HG03469 (cell line): ENCODE measurements at regions not wholly inside any gene's neighbourhood (a gene's known extent, or its start where the extent isn't known, plus 50 kb on each side); places are given as distances from the start of the nearest gene placed in this dataset.

ENCODE experiments used
- ATAC-seq: cut with Tn5 transposase; IDR thresholded peaks from one replicate; pipeline ENCODE4 v1.9.1; 2021; ENCODE audit warnings: mild to moderate bottlenecking, moderate library complexity, moderate number of reproducible peaks; ENCODE audit not compliant: unreplicated experiment

GRCh38 chr11:116481126-116481675 lies 291.6 kb downstream of the BUD13 start:
- ATAC-seq, result no peak

- no peak for ATAC-seq
Observed at GRCh38 chr11:116478669-116479668, 293.8 kb downstream of the BUD13 start.

DNA sequence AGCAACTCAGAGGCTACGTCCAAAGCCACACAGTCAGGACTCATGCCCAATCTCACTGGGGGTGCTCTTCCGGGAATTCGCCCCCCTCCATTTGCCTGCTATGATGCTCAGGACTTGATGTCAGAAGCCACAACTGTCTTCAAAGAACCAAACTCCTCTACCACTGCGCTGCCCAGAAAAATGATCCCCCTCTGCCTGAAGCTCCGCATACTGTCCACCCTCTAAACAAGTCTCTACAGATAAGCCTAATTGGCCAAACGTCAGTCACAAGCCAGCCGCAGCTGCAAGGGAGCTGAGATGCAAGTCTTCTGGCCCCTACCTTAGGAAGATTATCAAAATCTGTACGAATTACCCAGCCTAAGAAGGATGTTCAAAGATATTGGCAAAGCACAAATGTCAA lies 294.6 kb downstream of the BUD13 start:
- no peak for ATAC-seq

- no peak for ATAC-seq
Observed at GRCh38 chr11:116473790-116474346, 298.9 kb downstream of the BUD13 start.

GRCh38 chr11:116473206-116473769 lies 299.5 kb downstream of the BUD13 start:
- ATAC-seq, result no peak

GRCh38 chr11:116472651-116473050 lies 300.1 kb downstream of the BUD13 start:
- no peak for ATAC-seq

DNA sequence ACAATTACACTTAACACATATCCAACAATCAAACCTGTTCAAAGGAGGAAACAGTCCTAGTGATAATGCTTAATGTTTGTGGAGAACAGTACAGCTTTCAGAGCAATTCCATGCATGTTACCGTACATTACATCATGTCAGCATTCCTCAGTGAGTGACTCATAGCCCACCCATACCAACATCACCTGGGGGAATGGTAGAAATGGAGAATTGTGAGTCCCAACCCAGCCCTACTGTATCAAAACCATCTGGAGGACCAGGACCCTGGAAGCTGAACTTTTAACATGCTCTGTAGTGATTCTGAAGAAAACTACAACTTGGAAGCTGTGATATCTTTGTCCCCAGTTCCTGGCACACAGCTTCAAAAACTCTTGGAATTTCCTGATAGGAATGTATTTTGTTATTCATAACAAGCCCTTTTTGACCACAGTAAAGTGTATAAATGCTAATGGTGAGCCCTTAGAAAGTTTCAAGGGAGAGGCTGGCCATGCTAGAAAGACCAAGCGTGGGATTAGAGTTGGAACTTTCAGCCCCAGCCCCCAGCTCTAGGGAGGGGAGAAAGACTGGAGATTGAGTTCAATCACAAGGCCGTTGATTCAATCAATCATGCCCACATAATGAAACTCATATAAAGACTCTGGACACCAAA lies 301.1 kb downstream of the BUD13 start:
- no peak for ATAC-seq

DNA sequence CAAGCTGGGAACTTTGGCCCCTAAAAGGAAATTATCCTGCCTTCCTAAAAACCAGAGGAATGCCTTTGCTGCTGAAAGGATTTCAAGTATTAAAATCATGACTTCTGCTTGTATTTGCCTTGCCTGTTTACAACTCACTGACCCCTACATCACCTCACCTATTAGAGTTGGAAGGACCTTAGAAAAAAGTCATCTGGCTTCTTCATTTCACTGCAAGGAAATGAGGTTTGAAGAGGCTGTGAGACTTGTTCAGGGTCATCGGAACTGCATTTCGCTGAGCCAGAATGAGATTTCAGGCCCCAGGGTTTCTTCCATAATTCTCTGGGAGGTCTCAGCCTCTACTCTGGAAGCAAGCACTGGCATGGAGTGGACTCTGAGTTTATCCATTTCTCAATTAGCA lies 304.1 kb downstream of the BUD13 start:
- no peak for ATAC-seq

- ATAC-seq, result no peak
Observed at GRCh38 chr11:116467823-116468222, 305.0 kb downstream of the BUD13 start.

DNA sequence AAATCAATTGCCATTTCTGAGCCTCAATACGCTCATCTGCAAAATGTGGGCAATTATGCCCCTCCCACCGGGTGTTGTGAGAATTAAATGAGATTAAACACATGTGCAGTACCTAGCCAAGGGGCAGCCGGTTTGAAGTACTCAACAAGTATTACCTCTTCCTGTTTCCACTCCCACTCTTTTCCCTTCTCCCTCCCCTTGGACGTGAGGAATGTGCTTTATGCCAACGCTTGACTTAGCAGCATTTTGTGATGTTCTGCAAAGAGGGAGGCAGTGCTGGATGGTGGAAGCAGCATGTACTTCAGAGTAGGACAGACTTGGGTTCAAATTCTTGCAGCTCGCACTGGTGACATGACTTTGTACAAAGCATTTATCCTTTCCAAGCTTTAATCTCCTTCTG lies 306.0 kb downstream of the BUD13 start:
- no peak for ATAC-seq

DNA sequence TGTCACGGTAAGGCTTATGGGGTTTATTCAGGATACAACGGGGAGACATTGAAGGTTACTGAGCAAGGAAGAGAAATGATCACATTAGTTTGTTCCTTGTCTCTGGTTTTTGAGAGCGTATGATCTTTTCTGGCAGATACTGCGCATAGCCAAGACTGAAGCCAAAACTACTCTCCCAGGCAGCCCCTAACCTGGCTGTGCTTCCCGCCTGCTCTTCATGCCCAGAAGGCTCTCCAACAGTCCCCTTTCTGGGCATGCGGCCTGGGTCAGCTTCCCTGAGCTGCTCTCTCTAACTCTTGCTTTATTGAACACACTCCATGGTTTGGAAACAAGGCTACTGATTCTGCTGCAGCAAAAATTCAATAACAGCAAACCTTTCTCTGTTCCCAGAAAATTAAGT lies 306.6 kb downstream of the BUD13 start:
- ATAC-seq, result no peak

- no peak for ATAC-seq
Observed at GRCh38 chr11:116465056-116465455, 307.7 kb downstream of the BUD13 start.

- no peak for ATAC-seq
Observed at GRCh38 chr11:116461789-116462188, 311.0 kb downstream of the BUD13 start.

DNA sequence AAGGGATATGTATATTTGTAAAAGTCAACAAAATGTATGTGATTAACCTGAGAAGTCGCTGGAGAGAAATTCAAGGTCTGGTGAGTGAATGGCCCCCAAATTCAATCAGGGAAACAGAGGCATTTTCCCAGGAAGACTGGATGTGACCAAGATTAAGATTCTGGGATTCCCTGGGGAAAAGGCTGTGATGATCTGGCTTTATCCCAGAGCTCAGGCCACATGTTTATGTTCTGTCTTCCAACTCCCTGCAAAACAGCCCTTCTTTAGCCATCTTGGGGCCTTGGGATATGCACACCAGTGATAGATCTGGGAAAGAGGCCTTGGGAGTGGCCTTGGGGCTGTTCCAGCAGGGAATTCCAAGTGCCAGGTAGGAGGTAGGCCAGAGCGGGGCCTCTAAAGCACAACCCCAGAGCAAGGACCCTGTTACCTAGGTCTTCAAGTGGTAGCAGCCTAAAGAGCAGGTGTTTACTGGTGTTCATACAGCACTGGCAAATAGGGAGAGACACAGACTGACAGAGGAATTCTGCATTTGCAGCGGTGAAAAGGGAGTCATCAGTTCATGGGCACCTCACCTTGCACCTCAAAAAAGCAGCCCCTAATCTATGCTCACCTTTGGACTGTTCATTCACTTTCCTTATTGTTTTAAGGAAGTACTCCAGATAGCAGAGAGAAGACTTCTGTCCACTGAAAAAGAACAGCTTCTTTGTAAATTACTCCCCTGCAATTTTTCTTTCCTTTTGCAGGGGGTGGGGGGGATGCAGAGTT lies 312.4 kb downstream of the BUD13 start:
- no peak for ATAC-seq

DNA sequence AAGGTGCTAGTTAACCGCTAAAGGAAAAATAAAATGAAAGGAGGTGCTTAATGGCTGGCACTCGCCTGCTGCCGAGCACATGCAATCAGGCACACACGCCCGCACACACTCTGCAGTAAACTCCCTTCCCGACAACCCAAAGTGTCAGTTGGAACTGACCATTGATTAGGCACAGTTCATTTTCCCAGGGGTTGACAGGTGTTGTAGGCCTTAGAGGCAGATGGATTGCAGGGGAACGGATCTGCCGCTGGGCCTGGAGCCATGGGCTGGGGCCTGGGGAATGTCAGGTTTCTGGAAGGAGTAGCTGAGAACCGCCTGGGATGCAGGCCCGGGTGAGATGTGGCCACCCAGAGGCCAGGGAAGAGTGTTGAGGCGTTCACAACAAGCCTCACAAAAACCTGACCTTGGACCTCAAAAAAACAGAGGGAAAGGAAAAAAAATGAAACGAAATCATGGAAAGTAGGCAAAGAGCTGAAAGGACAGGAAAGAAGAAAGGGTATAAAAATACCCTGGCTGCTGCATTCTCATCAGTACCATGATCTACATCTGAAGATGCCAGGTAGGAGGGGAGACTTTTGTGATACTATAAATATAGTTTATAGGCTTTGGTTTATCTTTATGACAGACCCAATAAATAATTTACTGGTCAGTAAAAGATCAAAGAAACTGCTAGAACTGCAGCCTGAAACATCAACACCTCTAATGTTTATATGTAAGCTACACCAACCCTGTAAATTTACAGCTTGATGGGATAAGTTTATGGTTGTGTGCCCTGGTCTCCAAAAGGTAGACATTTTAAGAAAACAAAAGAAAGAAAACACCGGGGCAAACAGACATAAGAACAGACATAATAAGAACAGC lies 313.4 kb downstream of the BUD13 start:
- ATAC-seq, result no peak

DNA sequence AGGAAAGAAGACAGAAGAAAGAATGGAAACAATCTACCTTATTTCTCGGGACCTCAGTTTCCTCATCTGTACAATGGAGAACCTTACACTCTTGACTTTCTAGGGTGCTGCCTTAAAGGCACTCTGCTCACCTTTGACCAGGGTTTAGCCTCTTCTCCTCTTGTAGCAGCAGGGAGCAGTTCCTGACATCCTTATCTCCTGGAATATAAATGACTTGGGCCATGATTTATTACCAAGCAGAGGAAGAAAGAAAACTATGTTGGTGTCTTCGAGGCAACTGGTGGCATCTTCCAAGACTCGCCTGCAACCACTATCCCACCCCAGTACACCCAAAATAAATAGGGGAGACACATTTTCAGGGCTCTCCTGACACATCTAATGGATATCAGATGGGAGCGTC lies 314.2 kb downstream of the BUD13 start:
- ATAC-seq, result no peak

DNA sequence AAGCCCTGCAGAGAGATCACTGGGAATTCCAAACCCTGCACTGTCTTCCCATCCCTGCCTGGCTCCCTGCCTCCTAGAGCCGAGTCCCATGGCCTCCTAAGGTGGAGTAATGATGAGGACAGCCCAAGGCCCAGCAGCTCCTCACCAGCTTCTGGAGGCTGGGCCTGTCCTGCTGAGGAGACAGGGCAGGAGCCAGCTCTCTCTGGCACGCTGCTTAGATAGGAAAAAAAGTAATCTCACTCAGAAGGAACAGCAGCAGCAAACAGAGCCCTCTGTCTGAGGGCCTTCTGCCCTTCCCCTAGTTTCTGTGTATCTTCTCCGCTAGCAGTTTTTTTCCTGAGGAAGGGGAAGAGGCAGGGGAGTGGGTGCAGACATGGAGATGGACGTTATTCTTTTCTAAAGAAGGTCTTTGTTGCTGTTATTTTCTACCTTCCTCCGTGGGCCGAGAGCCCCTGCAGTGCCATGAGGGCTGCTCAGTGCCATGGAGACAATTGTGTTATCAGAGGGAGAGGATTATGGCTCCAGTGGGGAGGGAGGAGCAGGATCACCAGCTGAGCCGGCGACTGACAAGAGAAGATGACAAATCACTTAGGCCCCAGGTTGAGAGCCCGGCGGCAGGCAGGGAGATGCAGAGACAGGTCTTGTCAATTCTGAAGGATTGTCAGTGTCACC lies 315.3 kb downstream of the BUD13 start:
- ATAC-seq, result no peak

GRCh38 chr11:116454951-116455350 lies 317.8 kb downstream of the BUD13 start:
- ATAC-seq, result no peak
